GM20000 (cell line): ENCODE measurements at regions not wholly inside any gene's neighbourhood (a gene's known extent, or its start where the extent isn't known, plus 50 kb on each side); places are given as distances from the start of the nearest gene placed in this dataset.

Source experiments
- DNase-seq: peaks from one replicate; pipeline ENCODE4 v3.0.0; 2012; ENCODE audit warnings: low spot score
- TF ChIP-seq, protein P1 (sequence below): IDR thresholded peaks from 2 replicates; pipeline ENCODE4 v1.5.1; 2012; ENCODE audit warnings: mild to moderate bottlenecking, control low read depth; ENCODE audit errors: extremely low read depth, missing control alignments

DNA sequence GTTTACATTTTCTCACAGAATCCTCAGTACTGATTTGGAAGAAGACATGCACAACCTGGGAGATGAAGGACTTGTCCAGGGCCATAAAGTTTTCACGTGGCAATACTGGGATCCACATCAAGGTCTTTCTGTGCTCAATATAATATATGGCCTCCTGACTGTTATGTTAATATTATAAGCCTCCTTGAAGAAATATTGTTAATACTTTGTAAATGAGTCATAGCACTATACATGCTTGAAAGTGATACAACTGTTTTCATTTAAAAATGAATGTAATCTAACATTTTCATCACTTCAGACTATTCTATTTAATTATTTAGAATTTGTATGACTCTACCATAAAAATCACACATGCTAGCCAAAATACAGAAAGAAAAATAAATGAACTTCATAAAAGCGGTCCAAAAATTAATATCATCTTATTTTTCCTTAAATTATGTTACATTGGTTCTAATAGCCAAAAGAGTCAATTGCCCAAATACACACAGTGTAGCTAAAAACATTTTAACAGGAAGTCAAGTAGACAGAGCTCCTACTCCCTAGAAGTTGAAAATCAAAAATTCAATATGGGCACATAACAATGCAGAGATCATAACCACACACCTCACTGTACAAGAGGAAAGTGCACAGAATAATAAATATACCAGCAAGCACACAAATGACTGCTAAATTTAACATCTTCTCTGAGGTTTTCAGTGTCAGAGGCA, 188.0 kb upstream of the HDDC2 start:
- TF ChIP-seq, protein P1, sequence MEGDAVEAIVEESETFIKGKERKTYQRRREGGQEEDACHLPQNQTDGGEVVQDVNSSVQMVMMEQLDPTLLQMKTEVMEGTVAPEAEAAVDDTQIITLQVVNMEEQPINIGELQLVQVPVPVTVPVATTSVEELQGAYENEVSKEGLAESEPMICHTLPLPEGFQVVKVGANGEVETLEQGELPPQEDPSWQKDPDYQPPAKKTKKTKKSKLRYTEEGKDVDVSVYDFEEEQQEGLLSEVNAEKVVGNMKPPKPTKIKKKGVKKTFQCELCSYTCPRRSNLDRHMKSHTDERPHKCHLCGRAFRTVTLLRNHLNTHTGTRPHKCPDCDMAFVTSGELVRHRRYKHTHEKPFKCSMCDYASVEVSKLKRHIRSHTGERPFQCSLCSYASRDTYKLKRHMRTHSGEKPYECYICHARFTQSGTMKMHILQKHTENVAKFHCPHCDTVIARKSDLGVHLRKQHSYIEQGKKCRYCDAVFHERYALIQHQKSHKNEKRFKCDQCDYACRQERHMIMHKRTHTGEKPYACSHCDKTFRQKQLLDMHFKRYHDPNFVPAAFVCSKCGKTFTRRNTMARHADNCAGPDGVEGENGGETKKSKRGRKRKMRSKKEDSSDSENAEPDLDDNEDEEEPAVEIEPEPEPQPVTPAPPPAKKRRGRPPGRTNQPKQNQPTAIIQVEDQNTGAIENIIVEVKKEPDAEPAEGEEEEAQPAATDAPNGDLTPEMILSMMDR: no peak
- DNase-seq: no peak

DNA sequence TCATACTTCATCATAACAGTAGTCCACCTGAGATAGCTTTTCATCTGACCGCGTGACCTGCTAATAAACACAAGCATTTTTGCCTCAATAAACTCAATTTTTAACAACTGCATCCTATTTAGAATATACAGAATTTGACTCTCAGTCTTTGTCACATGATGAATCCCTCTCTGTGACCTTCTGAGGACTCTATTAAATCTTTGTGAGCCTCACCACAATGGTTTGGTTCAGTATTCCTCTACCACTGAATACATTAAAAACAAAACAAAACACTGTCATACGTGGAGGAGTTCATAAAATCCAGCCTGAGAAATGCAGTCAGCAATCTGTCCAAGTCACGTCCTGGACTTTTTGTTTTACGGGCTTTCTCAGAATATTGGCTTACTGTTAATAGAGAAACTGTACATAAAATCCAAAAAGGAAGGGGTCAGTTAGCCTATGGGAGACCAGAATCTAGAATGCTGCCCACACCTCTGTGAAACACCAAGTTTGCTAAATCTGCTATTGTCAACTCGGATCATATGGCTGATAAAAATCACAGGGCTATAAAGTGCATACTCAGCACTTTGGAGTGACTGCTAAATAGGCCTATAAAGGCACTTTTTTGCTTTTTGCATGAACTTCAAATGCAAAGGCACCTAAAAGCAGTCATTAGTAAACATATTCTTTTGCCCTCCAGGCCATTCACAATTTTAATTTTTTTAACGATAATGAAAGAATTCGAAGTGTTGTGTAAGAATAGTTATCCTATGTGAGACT, 190.3 kb upstream of the HDDC2 start:
- TF ChIP-seq, protein P1: no peak
- no peak for DNase-seq

DNA sequence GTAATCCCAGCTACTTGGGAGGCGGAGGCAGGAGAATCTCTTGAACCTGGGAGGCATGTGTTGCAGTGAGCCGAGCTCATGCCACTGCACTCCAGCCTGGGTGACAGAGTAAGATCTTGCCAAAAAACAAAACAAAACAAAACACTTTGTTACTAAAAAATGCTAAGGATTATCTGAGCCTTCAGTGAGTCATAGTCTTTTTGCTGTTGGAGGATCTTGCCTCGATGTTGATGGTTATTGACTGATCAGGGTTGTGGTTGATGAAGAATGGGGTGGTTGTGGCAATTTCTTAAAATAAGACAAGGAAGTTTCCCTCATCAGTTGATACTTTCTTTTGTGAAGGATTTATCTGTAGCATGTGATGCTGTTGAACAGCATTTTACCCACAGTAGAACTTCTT, 196.8 kb upstream of the HDDC2 start:
- TF ChIP-seq, protein P1: no peak
- no peak for DNase-seq

DNA sequence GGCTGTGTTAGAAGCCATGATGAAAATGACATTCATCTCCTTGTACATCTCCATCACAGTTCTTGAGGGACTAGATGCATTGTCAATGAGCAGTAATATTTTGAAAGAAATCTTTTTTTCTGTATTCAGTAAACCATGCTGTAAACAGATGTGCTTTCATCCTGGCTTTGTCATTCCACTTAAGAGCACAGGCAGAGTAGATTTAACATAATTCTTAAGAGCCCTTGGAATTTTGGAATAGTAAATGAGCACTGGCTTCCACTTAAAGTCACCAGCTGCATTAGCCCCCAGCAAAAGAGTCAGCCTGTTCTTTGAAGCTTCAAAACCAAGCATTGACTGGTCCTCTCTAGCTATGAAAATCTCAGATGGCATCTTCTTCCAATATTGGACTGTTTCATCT, 197.8 kb upstream of the HDDC2 start:
- no peak for DNase-seq
- TF ChIP-seq, protein P1: no peak

DNA sequence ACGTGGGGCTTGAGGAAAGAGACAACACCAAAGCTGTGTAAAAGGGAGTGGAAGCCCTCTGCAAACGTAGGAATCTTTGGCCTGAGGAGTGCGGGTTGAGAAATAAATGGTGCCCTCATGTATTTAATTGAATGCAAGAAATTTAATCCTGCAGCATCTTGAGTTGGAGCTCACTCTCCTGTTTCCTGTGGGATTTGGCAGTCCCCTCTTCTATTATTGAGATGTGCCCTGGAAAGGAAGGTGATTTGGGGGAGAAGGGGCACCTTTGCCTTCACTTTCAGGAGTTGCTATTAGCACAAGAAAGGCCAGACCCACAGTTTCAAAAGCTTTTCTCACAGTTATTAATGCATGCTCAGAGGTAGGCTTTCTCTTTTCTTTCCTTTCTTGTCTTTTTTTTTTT, 201.4 kb upstream of the HDDC2 start:
- TF ChIP-seq, protein P1: no peak
- no peak for DNase-seq

DNA sequence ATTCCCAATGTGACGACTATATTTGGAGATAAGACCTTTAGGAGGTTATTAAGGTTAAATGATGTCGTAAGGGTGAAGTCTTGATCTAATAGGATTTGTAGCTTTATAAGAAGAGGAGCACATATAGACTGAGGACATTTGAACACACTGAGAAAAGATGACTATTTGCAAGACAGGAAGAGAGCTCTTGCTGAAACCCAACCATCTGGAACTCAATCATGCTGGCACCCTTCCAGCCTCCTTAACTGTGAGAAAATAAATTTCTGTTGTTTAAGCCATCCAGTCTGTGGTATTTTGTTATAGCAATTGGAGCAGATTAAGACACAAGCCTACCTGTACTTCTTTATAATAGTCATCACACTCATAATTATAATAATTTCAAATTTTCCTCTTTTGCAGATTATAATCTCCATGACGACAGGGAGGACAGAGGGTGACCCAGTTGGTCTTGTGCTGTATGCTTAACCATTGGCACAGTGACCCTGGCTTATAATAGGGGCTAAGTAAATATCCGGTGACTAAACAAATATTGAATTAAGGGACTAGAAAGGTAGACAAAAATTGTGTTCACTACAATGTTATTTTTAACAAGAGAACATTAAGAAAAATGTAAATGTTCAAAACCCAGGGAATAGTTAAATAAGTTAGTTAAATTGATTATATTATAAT, 206.4 kb upstream of the HDDC2 start:
- TF ChIP-seq, protein P1: no peak
- DNase-seq: no peak

DNA sequence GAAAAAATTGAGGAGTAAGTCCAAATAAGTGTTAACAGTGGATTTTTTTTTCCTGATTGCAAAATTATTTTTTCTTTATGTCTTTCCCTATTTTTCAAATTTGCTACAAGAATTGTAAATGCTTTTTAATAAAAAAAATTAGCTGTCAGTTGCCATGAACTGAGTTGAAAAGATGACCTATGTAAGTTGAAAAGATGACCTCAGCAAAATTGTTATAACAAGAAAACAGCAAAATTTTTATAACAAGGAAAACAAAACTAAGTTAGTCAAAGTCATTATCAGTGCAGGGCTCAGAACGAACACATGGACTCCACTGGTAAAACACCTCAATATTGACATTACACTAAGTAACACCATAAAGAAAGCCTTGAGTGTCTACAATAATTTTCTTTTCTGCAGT, 207.0 kb upstream of the HDDC2 start:
- TF ChIP-seq, protein P1: no peak
- DNase-seq: no peak
